MG63 (cell line): ENCODE measurements at regions not wholly inside any gene's neighbourhood (a gene's known extent, or its start where the extent isn't known, plus 50 kb on each side); places are given as distances from the start of the nearest gene placed in this dataset.

Source experiments
- DNase-seq: peaks from one replicate; pipeline ENCODE4 v3.0.0-alpha.2; 2020
- H3K27me3 ChIP-seq: fragments of 250-450 bp; sonication (Bioruptor Pico); 2 replicates; pipeline ENCODE4 v1.5.1; 2020; ENCODE audit warnings: mild to moderate bottlenecking, moderate library complexity
- H3K36me3 ChIP-seq: fragments of 250-450 bp; sonication (Bioruptor Pico); 2 replicates; pipeline ENCODE4 v1.5.1; 2020; ENCODE audit warnings: mild to moderate bottlenecking, moderate library complexity
- H3K4me3 ChIP-seq: fragments of 250-450 bp; sonication (Bioruptor Pico); 2 replicates; pipeline ENCODE4 v1.5.1; 2020; ENCODE audit warnings: mild to moderate bottlenecking, moderate library complexity
- H3K9me3 ChIP-seq: fragments of 250-450 bp; sonication (Bioruptor Pico); 2 replicates; pipeline ENCODE4 v1.5.1; 2020; ENCODE audit warnings: mild to moderate bottlenecking, moderate library complexity

GRCh38 chr14:82704218-82704617, 1170.6 kb upstream of the SEL1L start:
- H3K4me3 ChIP-seq, result no peak overlapping the region
- no peaks in the 10 kb centered on the region for H3K9me3 ChIP-seq
- no peak for DNase-seq
- H3K27me3 ChIP-seq, result no peaks in the 10 kb centered on the region
- no peaks in the 10 kb centered on the region for H3K36me3 ChIP-seq

- H3K4me3 ChIP-seq, result no peak overlapping the region
- DNase-seq, result peak; percentile 29
- no peaks in the 10 kb centered on the region for H3K27me3 ChIP-seq
- H3K36me3 ChIP-seq, result no peaks in the 10 kb centered on the region
- no peaks in the 10 kb centered on the region for H3K9me3 ChIP-seq
Observed at GRCh38 chr14:82710267-82710841, 1176.7 kb upstream of the SEL1L start.

- DNase-seq, result no peak
- H3K4me3 ChIP-seq, result no peak overlapping the region
- no peaks in the 10 kb centered on the region for H3K27me3 ChIP-seq
- no peaks in the 10 kb centered on the region for H3K9me3 ChIP-seq
- no peaks in the 10 kb centered on the region for H3K36me3 ChIP-seq
Observed at GRCh38 chr14:82719617-82720016, 1186.0 kb upstream of the SEL1L start.

GRCh38 chr14:82720431-82720830, 1186.8 kb upstream of the SEL1L start:
- no peaks in the 10 kb centered on the region for H3K36me3 ChIP-seq
- H3K4me3 ChIP-seq, result no peak overlapping the region
- no peaks in the 10 kb centered on the region for H3K9me3 ChIP-seq
- DNase-seq, result no peak
- H3K27me3 ChIP-seq, result no peaks in the 10 kb centered on the region

- no peak for DNase-seq
- Histone ChIP-seq H3K4me3 (no peak overlapping the region), H3K36me3 (no peaks in the 10 kb centered on the region), H3K27me3 (no peaks in the 10 kb centered on the region), H3K9me3 (no peaks in the 10 kb centered on the region)
Observed at GRCh38 chr14:82720946-82721345, 1187.3 kb upstream of the SEL1L start.

GRCh38 chr14:82724316-82724715, 1190.7 kb upstream of the SEL1L start:
- DNase-seq, result no peak
- no peaks in the 10 kb centered on the region for H3K36me3 ChIP-seq
- no peaks in the 10 kb centered on the region for H3K27me3 ChIP-seq
- no peaks in the 10 kb centered on the region for H3K9me3 ChIP-seq
- no peak overlapping the region for H3K4me3 ChIP-seq

- Histone ChIP-seq H3K27me3 (no peaks in the 10 kb centered on the region), H3K9me3 (no peaks in the 10 kb centered on the region), H3K36me3 (no peaks in the 10 kb centered on the region), H3K4me3 (no peak overlapping the region)
- no peak for DNase-seq
Observed at GRCh38 chr14:82725213-82725612, 1191.6 kb upstream of the SEL1L start.

GRCh38 chr14:82731526-82731925, 1197.9 kb upstream of the SEL1L start:
- H3K9me3 ChIP-seq, result no peaks in the 10 kb centered on the region
- no peak overlapping the region for H3K4me3 ChIP-seq
- no peak for DNase-seq

GRCh38 chr14:82740547-82740946, 1206.9 kb upstream of the SEL1L start:
- H3K4me3 ChIP-seq, result no peak overlapping the region

More at GRCh38 chr14:82731526-82731925, 1197.9 kb upstream of the SEL1L start:
- no peaks in the 10 kb centered on the region for H3K36me3 ChIP-seq
- no peaks in the 10 kb centered on the region for H3K27me3 ChIP-seq

GRCh38 chr14:82755476-82755875, 1221.8 kb upstream of the SEL1L start:
- DNase-seq, result no peak
- no peaks in the 10 kb centered on the region for H3K27me3 ChIP-seq
- no peaks in the 10 kb centered on the region for H3K36me3 ChIP-seq
- H3K4me3 ChIP-seq, result no peak overlapping the region
- no peaks in the 10 kb centered on the region for H3K9me3 ChIP-seq

More at GRCh38 chr14:82740547-82740946, 1206.9 kb upstream of the SEL1L start:
- no peaks in the 10 kb centered on the region for H3K27me3 ChIP-seq
- no peak for DNase-seq
- no peaks in the 10 kb centered on the region for H3K36me3 ChIP-seq
- H3K9me3 ChIP-seq, result no peaks in the 10 kb centered on the region

- DNase-seq, result no peak
- no peaks in the 10 kb centered on the region for H3K27me3 ChIP-seq
- H3K36me3 ChIP-seq, result no peaks in the 10 kb centered on the region
- H3K4me3 ChIP-seq, result no peak overlapping the region
- H3K9me3 ChIP-seq, result no peaks in the 10 kb centered on the region
Observed at GRCh38 chr14:82755923-82756322, 1222.3 kb upstream of the SEL1L start.

- DNase-seq, result no peak
- Histone ChIP-seq H3K36me3 (no peaks in the 10 kb centered on the region), H3K27me3 (no peaks in the 10 kb centered on the region), H3K4me3 (no peak overlapping the region), H3K9me3 (no peaks in the 10 kb centered on the region)
Observed at GRCh38 chr14:82757776-82758175, 1224.1 kb upstream of the SEL1L start.

- no peak overlapping the region for H3K4me3 ChIP-seq
- no peak for DNase-seq
- no peaks in the 10 kb centered on the region for H3K9me3 ChIP-seq
Observed at GRCh38 chr14:82759656-82760055, 1226.0 kb upstream of the SEL1L start.

GRCh38 chr14:82766123-82766522, 1232.5 kb upstream of the SEL1L start:
- H3K4me3 ChIP-seq, result no peak overlapping the region
- H3K27me3 ChIP-seq, result no peaks in the 10 kb centered on the region
- H3K36me3 ChIP-seq, result no peaks in the 10 kb centered on the region
- no peaks in the 10 kb centered on the region for H3K9me3 ChIP-seq
- no peak for DNase-seq

More at GRCh38 chr14:82759656-82760055, 1226.0 kb upstream of the SEL1L start:
- Histone ChIP-seq H3K27me3 (no peaks in the 10 kb centered on the region), H3K36me3 (no peaks in the 10 kb centered on the region)

- Histone ChIP-seq H3K27me3 (no peaks in the 10 kb centered on the region), H3K9me3 (no peaks in the 10 kb centered on the region), H3K36me3 (no peaks in the 10 kb centered on the region), H3K4me3 (no peak overlapping the region)
- DNase-seq, result no peak
Observed at GRCh38 chr14:82766996-82767395, 1233.3 kb upstream of the SEL1L start.

- H3K9me3 ChIP-seq, result no peaks in the 10 kb centered on the region
- H3K4me3 ChIP-seq, result no peak overlapping the region
- H3K36me3 ChIP-seq, result no peaks in the 10 kb centered on the region
- no peak for DNase-seq
- H3K27me3 ChIP-seq, result no peaks in the 10 kb centered on the region
Observed at GRCh38 chr14:82776958-82777357, 1243.3 kb upstream of the SEL1L start.

GRCh38 chr14:82778008-82778590, 1244.4 kb upstream of the SEL1L start:
- Histone ChIP-seq H3K27me3 (no peaks in the 10 kb centered on the region), H3K36me3 (no peaks in the 10 kb centered on the region), H3K4me3 (no peak overlapping the region), H3K9me3 (no peaks in the 10 kb centered on the region)
- no peak for DNase-seq

- Histone ChIP-seq H3K27me3 (no peaks in the 10 kb centered on the region), H3K9me3 (no peaks in the 10 kb centered on the region), H3K4me3 (no peak overlapping the region), H3K36me3 (no peaks in the 10 kb centered on the region)
- no peak for DNase-seq
Observed at GRCh38 chr14:82778601-82779000, 1244.9 kb upstream of the SEL1L start.
